Skin of body (tissue), 1 donor: ENCODE measurements at regions not wholly inside any gene's neighbourhood (a gene's known extent, or its start where the extent isn't known, plus 50 kb on each side); places are given as distances from the start of the nearest gene placed in this dataset.
"Not testable (repeated sequence)": the region's sequence is repeated elsewhere in the genome, so short reads cannot be mapped to it uniquely, and the experiment has no call there.

Experiments
- DNase-seq: peaks from one replicate; lab custom pipeline; 2025; lab: John Stamatoyannopoulos, UW

DNA sequence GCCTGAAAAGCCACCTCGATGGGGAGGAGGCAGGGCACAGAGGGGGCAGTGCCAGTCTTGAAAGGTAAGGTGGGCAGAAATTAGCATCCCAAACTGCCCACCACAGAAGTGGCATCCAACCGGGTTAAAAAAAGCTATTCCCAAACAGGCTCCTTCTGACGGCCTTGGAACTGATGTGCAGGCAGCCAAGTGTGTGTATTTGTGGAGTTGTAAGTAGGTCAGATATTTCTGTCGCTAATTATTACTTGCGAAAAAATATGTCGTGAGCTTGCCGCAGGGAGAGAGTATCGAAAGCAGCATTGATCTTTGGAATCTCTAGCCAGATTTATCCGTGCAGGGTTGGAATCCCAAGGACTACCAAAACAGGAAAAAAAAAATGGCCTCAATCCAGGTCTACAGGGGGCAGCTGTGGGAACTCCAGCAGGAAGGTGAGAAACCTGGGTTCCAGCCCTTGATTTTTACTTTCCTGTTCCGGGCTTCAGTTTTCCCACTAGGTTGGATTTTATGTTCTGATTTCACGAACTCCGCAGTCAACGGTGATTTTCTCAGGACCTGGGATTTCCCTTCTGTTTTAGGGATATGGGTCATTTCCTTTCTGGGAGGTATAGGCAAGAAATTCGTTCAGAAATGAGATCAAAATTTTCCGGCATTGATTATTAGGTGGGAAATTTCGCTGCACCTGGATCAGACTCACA lies 200.8 kb downstream of the RGS3 start:
- no peak for DNase-seq

DNA sequence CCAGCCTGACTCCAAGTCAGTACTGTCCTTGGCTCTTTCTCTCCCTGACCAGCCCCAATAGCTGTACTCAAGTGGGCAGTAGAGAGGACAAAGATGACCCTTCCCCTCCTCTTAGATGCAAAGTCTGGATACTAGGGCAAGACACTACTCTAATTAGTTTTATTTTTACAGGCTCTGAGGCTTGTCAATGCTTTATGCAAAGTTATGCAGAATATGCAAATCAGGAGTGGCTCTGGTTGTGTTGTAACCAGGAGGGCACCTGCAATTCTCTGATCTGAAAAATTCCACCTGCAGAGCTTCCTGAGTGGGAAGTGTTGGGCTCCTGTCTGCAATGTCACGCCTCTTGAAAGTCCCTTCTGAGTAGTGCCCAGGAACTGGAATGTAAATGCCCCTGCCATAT lies 201.5 kb downstream of the RGS3 start:
- no peak for DNase-seq

DNA sequence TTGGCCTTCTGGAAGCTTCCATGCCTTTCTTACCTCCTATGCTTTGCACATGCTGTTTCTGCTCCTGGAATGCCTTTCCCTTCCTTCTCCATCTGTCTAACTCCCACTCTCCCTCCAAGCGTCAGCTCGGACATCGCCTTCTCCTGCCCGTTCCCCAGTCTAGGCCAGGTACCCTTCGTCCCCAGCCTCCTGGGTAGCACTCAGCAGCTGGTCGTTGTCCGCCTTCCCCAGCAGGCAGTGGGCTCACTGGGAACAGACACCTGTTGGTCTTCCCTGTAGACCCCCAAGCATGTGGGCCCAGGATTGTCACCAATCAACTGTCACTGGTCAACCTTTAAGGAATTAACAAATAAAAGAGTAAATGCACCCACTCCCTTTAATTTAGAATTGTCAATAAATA lies 202.2 kb downstream of the RGS3 start:
- no peak for DNase-seq

DNA sequence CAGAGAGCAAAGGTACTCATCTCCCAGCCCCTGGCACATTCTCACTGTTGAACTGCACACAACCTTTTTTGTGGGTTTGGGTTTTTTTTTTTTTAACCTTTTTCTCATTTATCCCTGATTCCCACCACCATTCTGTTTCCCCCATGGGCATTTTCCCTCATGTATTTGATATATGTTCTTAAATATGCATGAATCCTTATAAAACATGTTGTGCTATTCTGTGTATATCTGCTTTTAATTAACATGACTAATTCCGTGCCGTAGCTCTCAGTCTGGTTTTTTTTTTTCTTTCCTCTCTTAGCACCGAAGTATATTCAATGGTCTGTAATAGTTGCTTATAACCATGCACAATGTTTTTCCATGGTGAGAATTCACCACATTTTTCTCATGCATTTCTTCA lies 204.5 kb downstream of the RGS3 start:
- peak; percentile 41 for DNase-seq

DNA sequence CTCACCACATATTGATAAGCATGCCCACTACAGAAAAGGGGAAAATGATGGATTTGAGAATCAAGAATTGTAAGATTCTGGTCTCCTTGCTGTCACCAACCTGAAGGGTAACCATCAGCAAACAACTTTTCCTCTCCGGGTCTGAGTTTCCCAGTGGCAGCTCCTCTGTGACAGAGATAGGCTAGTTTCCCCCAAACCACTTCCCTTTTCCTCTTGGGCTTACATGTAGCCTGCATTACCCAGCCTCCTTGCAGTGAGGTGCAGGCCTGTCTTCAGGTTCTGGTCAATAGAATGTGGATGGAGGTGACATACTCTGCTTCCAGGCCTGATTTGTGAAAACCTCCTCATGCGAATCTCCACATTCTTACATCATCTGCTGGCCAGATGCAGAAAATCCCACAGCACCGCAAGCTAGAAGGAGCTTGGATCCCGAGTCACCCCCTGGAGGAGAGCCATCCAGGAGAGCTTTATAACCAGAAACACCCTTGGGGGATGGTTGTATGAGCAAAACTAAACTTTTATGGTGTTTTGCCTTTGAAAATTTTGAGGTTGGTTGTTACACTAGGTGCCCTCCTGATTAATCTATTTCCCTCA lies 206.1 kb downstream of the RGS3 start:
- DNase-seq: no peak

DNA sequence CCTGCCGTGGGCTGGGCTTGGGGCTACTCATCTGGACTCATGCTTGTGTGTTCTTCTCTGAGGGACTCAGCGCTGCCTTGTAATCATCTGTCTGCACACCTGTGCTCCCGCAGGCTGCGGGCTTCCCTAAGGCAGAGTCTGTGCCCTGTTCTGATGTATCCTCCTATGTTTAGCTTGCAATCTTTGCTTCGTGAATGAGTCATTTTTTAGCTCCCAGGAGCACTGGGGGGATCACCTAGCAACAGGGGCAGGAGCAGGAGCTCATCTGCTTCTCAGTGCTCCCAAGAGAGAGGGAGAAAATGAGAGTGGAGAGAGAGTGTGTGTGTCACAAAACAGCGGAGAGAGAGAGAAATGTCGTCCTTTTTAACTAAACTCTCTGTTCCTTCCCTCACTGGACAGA lies 202.4 kb upstream of the ZNF618 start:
- DNase-seq: no peak

DNA sequence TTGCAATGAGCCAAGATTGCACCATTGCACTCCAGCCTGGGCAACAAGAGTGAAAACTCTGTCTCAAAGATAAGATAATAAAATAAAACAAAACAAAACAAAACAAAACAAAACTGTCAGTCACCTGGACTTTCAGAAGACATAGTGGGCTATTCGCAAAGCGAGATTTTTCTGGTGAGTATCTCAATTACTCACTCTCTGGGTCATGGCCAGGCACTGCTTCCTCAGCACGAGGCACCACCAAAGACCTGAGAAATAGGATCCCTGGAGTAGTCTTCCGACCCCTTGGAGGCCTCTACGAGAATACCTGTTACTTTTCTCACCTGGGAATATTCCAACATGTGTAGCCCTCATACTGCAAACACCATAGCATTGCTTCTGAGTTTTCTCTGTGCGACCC lies 201.7 kb upstream of the ZNF618 start:
- no peak for DNase-seq

DNA sequence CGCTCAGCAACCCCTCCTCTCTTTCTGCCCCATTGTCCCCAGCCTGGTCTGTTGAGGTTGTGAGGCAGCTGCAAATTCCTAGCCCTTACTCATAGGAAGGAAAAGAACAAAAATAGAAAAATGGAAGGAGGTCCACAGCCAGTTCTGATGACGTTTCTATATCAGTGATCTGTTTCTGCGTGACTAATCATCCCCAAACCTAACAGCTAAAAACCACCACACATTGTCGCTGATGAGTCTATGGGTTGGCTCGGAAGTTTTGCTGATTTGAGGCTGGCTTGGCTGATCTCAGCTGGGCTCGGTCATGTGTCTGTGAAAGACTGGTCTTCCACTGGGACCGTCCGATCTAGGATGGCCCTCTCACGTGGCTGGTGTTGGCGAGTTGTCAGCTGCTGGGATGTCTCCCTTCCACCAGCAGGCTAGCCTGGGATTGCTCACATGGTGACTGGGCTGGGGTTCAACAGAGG lies 200.6 kb upstream of the ZNF618 start:
- DNase-seq: peak; percentile 35

DNA sequence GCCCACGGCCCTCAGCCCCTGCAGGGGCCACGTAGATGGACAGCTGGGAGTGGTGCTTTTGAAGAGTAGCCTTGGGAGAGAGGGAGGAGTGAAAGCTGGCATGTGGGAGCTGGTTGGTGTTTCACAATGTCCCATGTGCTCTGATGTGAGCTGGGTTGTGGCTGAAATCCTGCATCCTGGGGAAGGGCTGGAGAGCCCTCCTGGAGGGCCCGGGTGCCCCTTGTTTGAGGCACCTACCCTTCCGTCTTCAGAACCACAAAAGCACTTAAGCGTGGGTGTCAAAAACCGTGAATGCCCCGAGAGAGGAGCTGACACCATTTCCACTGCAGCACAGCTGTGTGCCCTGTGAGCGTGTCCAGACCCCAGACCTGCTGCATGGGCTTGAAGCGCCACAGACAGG lies 199.1 kb upstream of the ZNF618 start:
- DNase-seq: no peak

DNA sequence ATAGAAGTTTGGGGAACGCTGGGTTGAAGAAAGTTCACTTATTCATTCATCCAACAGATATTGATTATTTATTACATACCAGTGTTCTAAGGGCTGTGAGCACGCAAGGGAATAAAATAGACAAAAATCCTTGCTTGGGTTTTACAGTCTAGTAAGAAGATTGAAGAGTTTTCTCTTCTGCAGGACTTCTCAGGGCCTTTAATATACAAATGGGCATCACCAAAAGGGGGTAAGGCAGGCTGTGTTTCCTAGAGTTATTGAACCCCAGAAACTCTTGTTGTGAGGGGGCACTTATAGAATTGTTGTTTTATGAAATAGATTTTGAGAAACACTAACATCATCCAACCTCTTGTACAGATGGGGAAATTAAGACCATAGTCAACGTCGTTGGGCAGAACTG lies 198.5 kb upstream of the ZNF618 start:
- DNase-seq: no peak

DNA sequence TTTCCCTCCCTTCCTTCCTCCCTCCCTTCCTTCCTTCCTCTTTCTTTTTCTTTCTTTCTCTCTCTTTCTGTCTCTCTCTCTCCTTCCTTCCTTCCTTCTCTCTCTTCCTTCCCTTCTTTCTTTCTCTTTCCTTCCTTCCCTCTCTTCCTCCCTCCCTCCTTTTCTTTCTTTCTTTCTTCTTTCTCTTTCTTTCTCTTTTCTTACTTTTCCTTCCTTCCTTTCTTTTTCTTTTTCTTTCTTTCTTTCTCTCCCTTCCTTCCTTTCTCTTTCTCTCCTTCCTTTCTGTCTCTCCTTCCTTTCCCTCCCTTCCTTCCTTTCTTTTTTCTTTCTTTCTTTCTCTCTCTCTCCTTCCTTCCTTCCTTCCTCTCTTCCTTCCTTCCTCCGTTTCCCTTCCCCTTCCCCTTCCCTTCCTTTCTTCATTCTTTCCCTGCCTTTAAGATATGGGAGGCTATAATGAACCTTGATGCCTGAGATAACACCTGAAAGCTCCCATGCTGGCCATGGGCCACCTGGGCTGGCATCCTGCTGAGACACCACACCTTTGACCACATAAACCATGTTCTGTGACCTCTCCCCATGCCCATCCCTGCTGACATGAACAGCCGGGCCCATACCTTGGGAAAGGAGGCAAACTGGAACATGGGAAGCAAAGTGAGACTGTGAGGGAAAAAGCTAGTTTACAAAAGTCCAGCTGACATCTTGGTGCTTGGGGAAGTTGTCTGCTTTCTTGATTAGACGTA lies 197.8 kb upstream of the ZNF618 start:
- no peak for DNase-seq

DNA sequence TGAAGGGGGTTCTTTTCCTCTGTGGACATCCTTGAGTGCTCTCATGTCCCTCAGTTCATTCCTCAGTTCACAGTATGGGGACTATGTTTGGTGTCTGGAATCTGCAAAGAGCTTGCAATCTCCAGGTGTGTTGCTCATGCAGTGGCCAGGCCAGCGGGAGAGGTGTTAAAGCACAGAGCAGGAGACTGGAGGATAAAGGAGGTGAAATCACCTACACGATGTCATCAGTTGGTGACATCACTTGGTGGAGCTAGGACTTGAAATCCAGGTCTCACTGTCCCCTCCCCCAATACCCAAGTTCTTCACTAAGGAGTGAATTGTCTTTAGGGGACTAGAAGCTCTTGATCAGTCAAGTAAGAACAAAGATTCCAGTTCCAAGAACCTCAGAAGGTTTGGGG lies 197.3 kb upstream of the ZNF618 start:
- DNase-seq: no peak

DNA sequence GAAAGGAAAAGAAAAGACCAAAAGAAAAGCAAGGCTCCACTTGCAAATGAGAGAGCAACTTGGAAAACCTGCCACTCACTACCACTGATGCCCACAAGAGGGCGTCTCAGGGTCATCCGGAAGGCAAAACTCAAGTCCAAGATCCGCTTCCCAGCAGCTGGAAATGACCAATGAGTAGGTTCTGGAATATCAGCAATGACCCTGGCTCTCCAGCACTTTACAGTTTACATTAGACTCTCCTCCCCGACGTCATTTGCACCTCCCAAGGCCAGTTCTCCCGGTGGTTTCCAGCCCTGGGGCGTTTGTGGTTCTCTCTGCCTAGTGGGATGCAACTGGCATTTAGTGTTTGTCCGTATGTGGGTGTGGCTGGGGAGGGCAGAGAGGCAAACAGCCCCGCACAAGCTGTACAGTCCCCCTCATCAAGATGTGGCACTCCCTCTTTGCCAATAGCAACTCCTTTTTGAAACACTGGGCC lies 193.8 kb upstream of the ZNF618 start:
- DNase-seq: peak; percentile 68

DNA sequence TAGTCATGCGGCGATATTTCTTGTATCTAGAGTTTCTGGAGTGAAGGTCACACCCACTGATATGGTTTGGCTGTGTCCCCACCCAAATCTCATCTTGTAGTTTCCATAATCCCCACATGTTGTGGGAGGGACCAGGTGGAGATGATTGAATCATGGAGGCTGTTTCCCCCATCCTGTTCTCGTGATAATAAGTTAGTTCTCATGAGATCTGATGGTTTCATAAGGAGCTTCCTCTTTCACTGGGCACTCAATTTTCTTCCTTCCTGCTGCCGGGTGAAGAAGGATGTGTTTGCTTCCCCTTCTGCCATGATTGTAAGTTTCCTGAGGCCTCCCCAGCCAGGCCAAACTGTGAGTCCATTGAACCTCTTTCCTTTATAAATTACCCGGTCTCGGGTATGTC lies 190.5 kb upstream of the ZNF618 start:
- not testable (repeated sequence) for DNase-seq

DNA sequence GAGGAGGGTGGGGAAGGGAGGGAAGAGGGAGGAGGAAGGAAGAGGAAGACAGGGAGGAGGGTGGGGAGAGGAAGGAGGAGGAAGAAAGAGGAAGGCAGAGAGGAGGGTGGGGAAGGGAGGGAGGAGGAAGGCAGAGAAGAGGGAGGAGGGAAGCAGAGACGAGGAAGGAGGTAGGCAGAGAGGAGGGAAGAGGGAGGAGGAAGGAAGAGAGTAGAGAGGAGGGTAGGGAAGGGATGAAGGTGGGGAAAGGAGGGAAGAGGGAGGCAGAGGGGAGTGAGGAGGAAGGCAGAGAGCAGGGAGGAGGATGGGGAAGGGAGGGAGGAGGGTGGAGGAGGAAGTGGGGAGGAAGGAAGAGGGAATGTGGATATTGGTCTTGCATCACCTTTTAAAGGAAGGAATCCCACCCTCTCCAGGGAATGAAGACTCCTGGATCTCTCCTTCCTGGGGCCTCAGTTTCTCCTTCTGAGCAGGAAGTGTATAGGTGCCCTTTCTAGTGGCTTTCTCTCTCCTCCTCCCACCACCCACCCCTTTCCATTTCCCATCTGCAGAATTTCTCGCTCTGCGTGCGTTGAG lies 188.9 kb upstream of the ZNF618 start:
- no peak for DNase-seq

DNA sequence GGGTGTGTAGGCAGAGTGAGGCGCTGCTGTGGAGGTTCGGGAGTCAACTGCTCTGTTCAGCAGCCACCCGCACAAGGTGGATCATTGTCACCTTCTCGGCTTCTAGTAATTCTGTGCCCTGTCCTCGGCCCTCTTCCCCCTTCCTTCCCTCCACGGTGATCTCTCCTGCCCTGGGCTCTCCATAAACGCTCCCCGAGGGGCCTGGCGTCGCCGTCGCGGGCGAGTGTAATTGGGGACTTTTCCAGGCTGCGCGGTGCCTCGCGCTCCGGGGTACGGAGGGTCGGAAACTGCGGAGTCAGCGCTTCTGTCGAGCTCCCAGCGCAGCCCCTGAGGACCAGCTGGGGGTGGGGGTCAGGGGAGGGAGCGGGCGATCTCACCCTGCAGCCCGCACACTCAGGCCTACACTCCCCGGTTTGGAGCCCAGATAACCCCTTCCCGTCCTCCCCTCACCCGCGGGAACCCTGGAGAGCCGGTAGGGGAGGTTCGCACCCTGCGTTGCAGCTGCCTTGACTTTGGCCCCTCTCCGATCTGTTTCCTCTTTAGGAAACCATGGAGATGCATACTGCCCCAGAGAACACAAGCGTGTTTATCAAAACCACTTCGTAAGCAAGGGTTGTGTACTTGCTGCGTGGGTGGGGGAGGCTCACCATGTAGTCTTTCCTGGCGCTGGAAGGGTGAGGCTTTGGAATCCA lies 188.3 kb upstream of the ZNF618 start:
- no peak for DNase-seq

DNA sequence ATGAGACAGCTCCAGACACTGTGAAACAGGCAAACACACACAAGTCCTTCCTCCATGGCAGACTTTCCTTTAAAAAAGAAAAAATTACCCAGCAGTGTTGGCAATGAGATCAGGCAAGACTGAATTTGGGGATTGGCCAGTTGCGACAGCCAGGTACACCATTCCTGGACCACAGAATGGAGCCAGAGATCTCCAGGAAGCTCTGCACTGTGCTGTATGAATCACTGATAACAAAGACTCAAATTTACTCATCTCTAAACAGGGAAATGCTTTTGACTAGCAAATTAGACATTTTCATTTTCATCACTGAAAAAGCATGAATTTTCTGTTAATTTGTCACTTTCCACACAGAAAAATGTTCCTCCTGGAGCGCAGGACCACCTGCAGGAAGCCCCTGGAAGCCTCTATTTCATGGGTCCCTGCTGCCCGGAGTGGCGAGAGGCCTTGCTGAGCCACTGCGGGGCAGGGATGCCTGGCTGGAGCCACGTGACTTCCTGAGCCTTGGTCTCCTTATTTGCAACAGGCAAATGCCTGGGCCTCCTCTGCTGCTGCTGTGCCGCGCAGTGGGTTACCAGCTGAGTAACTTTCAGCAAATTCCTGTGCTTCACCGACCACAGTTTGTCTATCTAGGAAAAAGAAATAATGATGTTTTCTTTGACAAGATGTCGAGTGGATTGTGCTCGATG lies 185.9 kb upstream of the ZNF618 start:
- no peak for DNase-seq

DNA sequence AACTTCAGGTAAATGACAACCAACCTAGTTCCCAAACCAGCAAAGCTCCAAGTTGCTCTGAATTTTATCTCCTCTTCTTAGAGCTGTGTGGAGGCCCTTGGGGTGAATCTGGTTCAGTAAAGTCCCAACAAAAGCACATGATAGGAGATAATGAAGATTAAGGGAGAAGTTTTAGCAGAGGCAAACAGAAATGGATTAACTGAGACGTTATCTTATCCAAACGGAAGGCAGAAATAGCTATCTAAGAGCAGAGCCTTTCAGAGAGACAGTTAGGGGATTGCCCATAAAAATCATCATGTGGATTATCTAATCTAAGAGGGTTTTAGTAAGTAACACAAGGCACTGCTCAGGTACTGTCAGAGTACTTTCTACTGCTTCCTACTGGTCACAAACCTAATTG lies 183.9 kb upstream of the ZNF618 start:
- no peak for DNase-seq

DNA sequence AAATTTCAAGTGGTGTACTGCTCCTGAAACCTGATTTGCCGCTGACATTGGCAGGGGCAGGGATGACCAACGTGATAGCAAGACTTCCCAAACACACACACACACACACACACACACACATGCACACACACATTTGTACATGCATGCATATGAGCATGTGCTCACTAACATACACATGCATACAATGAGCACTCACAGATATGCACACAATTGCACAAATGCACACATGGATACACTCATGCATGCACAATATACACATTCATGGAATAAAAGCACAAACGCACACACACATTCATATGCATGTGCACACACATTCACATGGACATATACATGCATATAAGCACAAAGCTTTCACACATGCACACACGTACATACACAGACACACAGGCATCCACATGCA lies 181.2 kb upstream of the ZNF618 start:
- DNase-seq: no peak

DNA sequence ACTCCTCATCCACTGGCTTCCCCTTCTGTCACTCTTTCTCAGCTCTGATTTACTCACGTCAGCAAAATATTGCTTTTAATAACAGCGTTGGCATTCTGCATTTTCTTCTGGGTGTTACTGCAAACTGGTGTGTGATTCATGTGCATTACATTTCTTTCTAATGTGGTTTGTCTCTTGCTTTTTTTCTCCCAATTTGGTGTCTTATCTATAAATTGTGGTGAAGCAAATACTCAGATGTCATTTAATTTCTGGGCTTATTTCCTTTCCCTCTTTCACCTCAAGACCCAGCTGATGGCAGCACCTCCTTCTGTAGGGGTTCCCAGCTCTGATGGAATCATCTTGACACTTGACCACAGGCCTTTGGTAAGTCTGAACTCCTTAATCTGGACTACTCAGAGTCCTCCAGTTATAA lies 180.7 kb upstream of the ZNF618 start:
- DNase-seq: no peak

DNA sequence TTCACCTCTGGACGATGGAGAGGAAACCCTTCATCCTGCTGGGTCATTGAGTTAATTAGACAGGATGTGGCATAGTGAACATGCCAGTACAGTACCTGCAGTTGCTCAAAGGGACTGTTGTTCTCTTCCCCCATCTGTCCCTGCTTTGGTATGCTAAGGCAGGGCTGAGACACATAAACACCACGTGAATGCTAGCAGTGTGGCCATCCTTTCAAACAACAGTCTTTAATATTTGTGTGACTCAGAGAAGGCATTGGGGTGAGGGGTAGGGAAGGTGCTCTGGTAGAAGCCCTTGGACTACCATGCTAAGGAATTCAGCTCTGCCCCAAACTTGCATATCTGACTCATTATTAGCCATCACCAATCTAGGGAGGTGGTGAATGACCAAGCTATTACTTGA lies 180.2 kb upstream of the ZNF618 start:
- no peak for DNase-seq
